Progenitor cell of endocrine pancreas (in vitro differentiated cells): ENCODE measurements at regions not wholly inside any gene's neighbourhood (a gene's known extent, or its start where the extent isn't known, plus 50 kb on each side); places are given as distances from the start of the nearest gene placed in this dataset.
A peak's percentile ranks its signal among the peaks of the same experiment; 100 is the strongest.

ENCODE experiments used
- DNase-seq: peaks from one replicate; pipeline ENCODE4 v3.0.0; 2021; ENCODE audit warnings: low spot score; ENCODE audit not compliant: unreplicated experiment
- H3K27ac Mint-ChIP-seq: 2 replicates; pipeline ENCODE4 v1.8.0; 2021; ENCODE audit warnings: mild to moderate bottlenecking, moderate library complexity, mixed read lengths
- H3K27me3 Mint-ChIP-seq: 2 replicates; pipeline ENCODE4 v1.8.0; 2021; ENCODE audit warnings: mixed read lengths
- H3K36me3 Mint-ChIP-seq: 2 replicates; pipeline ENCODE4 v1.8.0; 2022; ENCODE audit warnings: mixed read lengths; ENCODE audit not compliant: insufficient read depth
- H3K4me1 Mint-ChIP-seq: 2 replicates; pipeline ENCODE4 v1.8.0; 2021; ENCODE audit warnings: low read depth, mixed read lengths
- H3K4me3 Mint-ChIP-seq: 2 replicates; pipeline ENCODE4 v1.8.0; 2021; ENCODE audit warnings: low read depth, mild to moderate bottlenecking, moderate library complexity, mixed read lengths
- H3K9me3 Mint-ChIP-seq: 2 replicates; pipeline ENCODE4 v1.8.0; 2021; ENCODE audit warnings: low read depth, mixed read lengths
- TF ChIP-seq, protein P1 (sequence below): fragments of 200-600 bp; sonication (generic); IDR thresholded peaks from one replicate; pipeline ENCODE4 v1.5.0; 2021; ENCODE audit warnings: antibody characterized with exemption, mild to moderate bottlenecking; ENCODE audit not compliant: unreplicated experiment

DNA sequence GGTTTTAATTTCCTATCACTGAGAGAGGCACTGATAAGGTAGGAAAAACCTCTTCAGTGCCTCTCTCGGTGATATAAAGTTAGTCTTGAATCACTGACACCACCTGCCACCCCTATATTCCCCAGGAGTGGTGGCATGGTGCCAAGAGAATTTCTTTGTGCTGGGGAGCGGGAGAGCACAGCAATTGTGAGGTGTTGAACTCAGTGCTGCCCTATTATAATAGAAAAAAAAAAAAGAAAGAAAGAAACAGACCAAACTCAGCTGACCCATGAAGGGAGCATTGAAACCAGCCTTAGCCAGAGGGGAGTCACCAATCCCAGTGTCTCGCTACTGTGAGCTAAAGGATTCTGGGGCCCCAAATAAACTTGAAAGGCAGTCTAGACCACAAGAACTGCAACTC, 201.4 kb upstream of the STT3B start:
- no peak overlapping the region for H3K27ac Mint-ChIP-seq
- H3K4me1 Mint-ChIP-seq: no peaks in the 10 kb centered on the region
- no peak overlapping the region for H3K4me3 Mint-ChIP-seq
- TF ChIP-seq, protein P1, sequence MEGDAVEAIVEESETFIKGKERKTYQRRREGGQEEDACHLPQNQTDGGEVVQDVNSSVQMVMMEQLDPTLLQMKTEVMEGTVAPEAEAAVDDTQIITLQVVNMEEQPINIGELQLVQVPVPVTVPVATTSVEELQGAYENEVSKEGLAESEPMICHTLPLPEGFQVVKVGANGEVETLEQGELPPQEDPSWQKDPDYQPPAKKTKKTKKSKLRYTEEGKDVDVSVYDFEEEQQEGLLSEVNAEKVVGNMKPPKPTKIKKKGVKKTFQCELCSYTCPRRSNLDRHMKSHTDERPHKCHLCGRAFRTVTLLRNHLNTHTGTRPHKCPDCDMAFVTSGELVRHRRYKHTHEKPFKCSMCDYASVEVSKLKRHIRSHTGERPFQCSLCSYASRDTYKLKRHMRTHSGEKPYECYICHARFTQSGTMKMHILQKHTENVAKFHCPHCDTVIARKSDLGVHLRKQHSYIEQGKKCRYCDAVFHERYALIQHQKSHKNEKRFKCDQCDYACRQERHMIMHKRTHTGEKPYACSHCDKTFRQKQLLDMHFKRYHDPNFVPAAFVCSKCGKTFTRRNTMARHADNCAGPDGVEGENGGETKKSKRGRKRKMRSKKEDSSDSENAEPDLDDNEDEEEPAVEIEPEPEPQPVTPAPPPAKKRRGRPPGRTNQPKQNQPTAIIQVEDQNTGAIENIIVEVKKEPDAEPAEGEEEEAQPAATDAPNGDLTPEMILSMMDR: no peak
- H3K36me3 Mint-ChIP-seq: no peaks in the 10 kb centered on the region
- H3K9me3 Mint-ChIP-seq: peaks cover 12% of the 10 kb centered on the region
- no peaks in the 10 kb centered on the region for H3K27me3 Mint-ChIP-seq
- DNase-seq: no peak

DNA sequence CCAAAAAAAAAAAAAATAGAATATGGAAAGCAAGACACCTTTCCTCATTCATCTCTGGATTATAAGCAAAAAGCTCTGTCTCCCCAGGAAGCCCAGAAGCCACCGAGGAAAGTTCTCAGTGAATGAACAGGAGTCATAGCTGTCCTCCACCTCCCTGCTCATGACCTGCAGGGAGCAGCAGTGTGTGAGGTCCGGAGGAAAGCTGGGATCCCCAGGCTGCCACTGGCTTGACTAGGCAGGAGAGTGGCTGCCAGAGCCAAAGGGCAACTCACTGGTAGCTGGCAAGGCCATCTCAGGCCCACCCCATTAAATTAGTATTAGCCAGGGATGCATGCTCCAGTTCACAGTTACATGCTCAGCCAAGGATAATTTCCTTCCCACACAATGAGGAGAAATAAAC, 191.6 kb upstream of the STT3B start:
- no peak overlapping the region for H3K27ac Mint-ChIP-seq
- H3K27me3 Mint-ChIP-seq: peaks cover 6% of the 10 kb centered on the region
- DNase-seq: no peak
- H3K36me3 Mint-ChIP-seq: peaks cover 5% of the 10 kb centered on the region
- H3K4me1 Mint-ChIP-seq: no peaks in the 10 kb centered on the region
- H3K9me3 Mint-ChIP-seq: peaks cover 8% of the 10 kb centered on the region
- H3K4me3 Mint-ChIP-seq: no peak overlapping the region
- TF ChIP-seq, protein P1: peak; percentile 12

DNA sequence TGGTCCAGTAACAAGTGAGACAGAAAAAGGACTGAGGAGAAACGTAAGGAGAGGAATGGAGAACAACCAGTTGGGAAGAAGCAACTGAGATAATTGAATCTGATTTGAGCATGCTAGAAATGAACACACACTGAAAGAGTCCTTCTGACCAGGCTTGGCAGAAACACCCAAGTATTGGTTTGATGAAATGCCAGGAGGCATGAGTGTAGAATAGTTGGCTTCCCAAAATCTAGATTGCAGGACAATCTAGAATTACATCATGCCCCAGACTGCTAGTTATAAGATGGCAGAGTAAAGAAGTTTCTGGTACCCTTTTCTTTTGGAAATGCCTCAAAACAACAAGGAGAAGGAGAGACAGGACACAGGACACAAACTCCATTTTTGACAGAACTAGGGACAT, 189.7 kb upstream of the STT3B start:
- Mint-ChIP-seq H3K4me3 (no peak overlapping the region), H3K36me3 (peaks cover 5% of the 10 kb centered on the region), H3K4me1 (no peaks in the 10 kb centered on the region), H3K27ac (no peak overlapping the region), H3K9me3 (peaks cover 8% of the 10 kb centered on the region), H3K27me3 (peaks cover 6% of the 10 kb centered on the region)
- DNase-seq: no peak
- TF ChIP-seq, protein P1: no peak

DNA sequence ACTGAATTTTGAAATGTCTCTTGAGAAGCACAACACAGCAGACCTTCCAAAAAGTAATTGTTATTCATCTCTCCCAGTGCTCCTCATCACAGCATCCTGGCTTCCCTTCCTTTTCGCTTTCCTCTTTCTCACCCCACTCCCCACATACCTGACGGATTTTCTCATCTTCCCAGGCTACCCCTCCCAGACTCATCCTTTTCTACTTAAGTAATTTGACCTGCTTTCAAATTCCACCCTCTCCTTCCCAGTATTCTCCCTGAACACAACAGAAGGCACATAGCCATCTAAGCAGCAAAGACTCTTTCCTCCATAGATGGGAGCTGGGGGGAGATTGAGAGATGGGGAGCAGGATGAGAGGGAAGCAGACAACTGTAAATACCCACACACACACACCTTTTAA, 187.1 kb upstream of the STT3B start:
- DNase-seq: no peak
- no peak overlapping the region for H3K4me3 Mint-ChIP-seq
- no peak overlapping the region for H3K27ac Mint-ChIP-seq
- peaks cover 8% of the 10 kb centered on the region for H3K9me3 Mint-ChIP-seq
- H3K36me3 Mint-ChIP-seq: peaks cover 5% of the 10 kb centered on the region
- TF ChIP-seq, protein P1: no peak
- peaks cover 6% of the 10 kb centered on the region for H3K27me3 Mint-ChIP-seq
- peaks cover 11% of the 10 kb centered on the region for H3K4me1 Mint-ChIP-seq

DNA sequence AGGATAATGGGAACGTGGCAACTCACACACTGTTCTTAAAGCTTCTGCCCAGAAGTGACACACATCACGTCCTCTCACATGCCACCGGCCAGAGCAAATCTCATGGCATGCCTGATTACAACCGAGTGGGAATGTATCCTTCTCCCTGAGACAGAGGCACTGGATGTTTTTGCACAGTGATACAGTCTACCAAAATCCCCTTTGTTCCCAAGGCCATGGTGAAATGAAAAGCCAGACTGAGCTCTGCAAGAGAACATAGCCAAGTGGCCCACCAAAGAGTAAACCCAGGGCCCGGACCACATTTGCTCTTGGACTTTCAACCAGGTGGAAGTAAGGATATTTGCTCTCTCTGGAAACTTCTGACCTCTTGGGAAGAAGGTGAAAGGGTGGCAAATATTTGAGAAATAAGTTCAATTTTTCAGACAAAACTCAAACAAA, 186.2 kb upstream of the STT3B start:
- Mint-ChIP-seq H3K4me3 (no peak overlapping the region), H3K27ac (no peak overlapping the region), H3K4me1 (peaks cover 13% of the 10 kb centered on the region), H3K9me3 (peaks cover 8% of the 10 kb centered on the region), H3K27me3 (peaks cover 6% of the 10 kb centered on the region), H3K36me3 (peaks cover 5% of the 10 kb centered on the region)
- TF ChIP-seq, protein P1: no peak
- DNase-seq: no peak
